Endothelial cell of umbilical vein (primary cell): ENCODE measurements at regions not wholly inside any gene's neighbourhood (a gene's known extent, or its start where the extent isn't known, plus 50 kb on each side); places are given as distances from the start of the nearest gene placed in this dataset.

ENCODE experiments used
- BruUV-seq: library from RNA; stranded (reverse); fragments of 400-500 nt; replicated peaks from 2 replicates; lab custom pipeline; 2021; lab: Mats Ljungman, UMichigan
- CTCF ChIA-PET: fragments of 300-600, 350-600 bp; sonication (Branson Sonifier 250); formaldehyde crosslinking; loops from one replicate; lab custom pipeline; 2021; ENCODE audit warnings: antibody characterized with exemption, inconsistent platforms; lab: Charles Lee
- POLR2A ChIA-PET: fragments of 300-600, 350-600 bp; sonication (Branson Sonifier 250); formaldehyde crosslinking; loops from one replicate; lab custom pipeline; 2021; ENCODE audit warnings: antibody characterized with exemption, inconsistent platforms; lab: Charles Lee
- DNase-seq: peaks from one replicate; pipeline ENCODE4 v3.0.0-alpha.2; 2011; ENCODE audit warnings: low read depth, low spot score
- FAIRE-seq: peaks from 2 replicates; lab custom pipeline; 2011; peaks lifted over from hg19 to GRCh38; lab: Jason Lieb, UNC
- H2AFZ ChIP-seq: 2 replicates; pipeline ENCODE4 v1.6.0; 2012; ENCODE audit warnings: low read depth, low read length, control low read depth, inconsistent platforms
- H3K27ac ChIP-seq: 2 replicates; pipeline ENCODE4 v1.5.1; 2011; ENCODE audit warnings: low read depth, mild to moderate bottlenecking, control low read depth, low read length, moderate library complexity; ENCODE audit not compliant: insufficient read depth
- H3K27me3 ChIP-seq, 2 experiments: 2 replicates each; pipeline versions ENCODE4 v1.6.0 to v1.6.1; 2011; ENCODE audit warnings: low read length in 2 of 2, mixed read lengths in 1 of 2; ENCODE audit not compliant: control insufficient read depth in 2 of 2, insufficient read depth in 2 of 2
- H3K36me3 ChIP-seq, 2 experiments: 2 replicates in 1 of 2; 3 replicates in 1 of 2; pipeline ENCODE4 v1.5.1; 2011; ENCODE audit warnings: low read length in 2 of 2, mild to moderate bottlenecking in 1 of 2, moderate library complexity in 1 of 2; ENCODE audit not compliant: control insufficient read depth in 2 of 2, insufficient read depth in 2 of 2; ENCODE audit errors: extremely low read depth in 1 of 2
- H3K4me1 ChIP-seq: 3 replicates; pipeline ENCODE4 v1.5.1; 2011; ENCODE audit warnings: mild to moderate bottlenecking, low read length; ENCODE audit not compliant: control insufficient read depth, insufficient read depth; ENCODE audit errors: extremely low read depth
- H3K4me2 ChIP-seq: 2 replicates; pipeline ENCODE4 v1.6.1; 2011; ENCODE audit warnings: low read length, control low read depth, mixed read lengths; ENCODE audit not compliant: insufficient read depth
- H3K4me3 ChIP-seq, 3 experiments: fragments of 200-600 bp in 1 of 3; sonication (generic), shearing (Covaris generic) in 1 of 3; replicated peaks in 1 of 3; 2 replicates each; pipeline ENCODE4 v1.5.1; 2011 to 2016; ENCODE audit warnings: control low read depth in 3 of 3, low read length in 3 of 3, mild to moderate bottlenecking in 2 of 3, inconsistent platforms in 1 of 3, low read depth in 1 of 3, moderate library complexity in 1 of 3; ENCODE audit not compliant: insufficient read depth in 1 of 3
- H3K79me2 ChIP-seq: 2 replicates; pipeline ENCODE4 v1.6.0; 2012; ENCODE audit warnings: low read length, inconsistent platforms; ENCODE audit not compliant: control insufficient read depth, insufficient read depth
- H3K9ac ChIP-seq: replicated peaks from 2 replicates; pipeline ENCODE3; 2011; ENCODE audit warnings: low read length, control low read depth; ENCODE audit not compliant: insufficient read depth; ENCODE audit errors: extremely low read depth
- H3K9me1 ChIP-seq: replicated peaks from 3 replicates; pipeline ENCODE4 v1.6.0; 2011; ENCODE audit warnings: mild to moderate bottlenecking, low read length; ENCODE audit not compliant: control insufficient read depth, insufficient read depth; ENCODE audit errors: extremely low read depth
- H3K9me3 ChIP-seq: replicated peaks from 2 replicates; pipeline ENCODE4 v1.5.1; 2012; ENCODE audit warnings: low read length, inconsistent platforms; ENCODE audit not compliant: control insufficient read depth, insufficient read depth
- H4K20me1 ChIP-seq: replicated peaks from 2 replicates; pipeline ENCODE3; 2011; ENCODE audit warnings: mild to moderate bottlenecking, low read length; ENCODE audit not compliant: control insufficient read depth, insufficient read depth; ENCODE audit errors: extremely low read depth
- EZH2 ChIP-seq: IDR thresholded peaks from 2 replicates; pipeline ENCODE4 v1.6.1; 2012; ENCODE audit warnings: borderline replicate concordance, low read depth, mild to moderate bottlenecking, moderate library complexity, low read length, inconsistent platforms; ENCODE audit not compliant: severe bottlenecking
- FOS ChIP-seq: IDR thresholded peaks from 2 replicates; pipeline ENCODE4 v1.6.1; 2011; ENCODE audit warnings: mild to moderate bottlenecking, low read length, moderate library complexity, borderline replicate concordance; ENCODE audit not compliant: insufficient read depth
- GATA2 ChIP-seq: IDR thresholded peaks from 2 replicates; pipeline ENCODE4 v1.7.0; 2011; ENCODE audit warnings: low read depth, mild to moderate bottlenecking, moderate library complexity, mixed read lengths, low read length; ENCODE audit not compliant: insufficient read length, insufficient read depth
- JUN ChIP-seq: IDR thresholded peaks from 2 replicates; pipeline ENCODE4 v1.6.1; 2011; ENCODE audit warnings: borderline replicate concordance, low read depth; ENCODE audit not compliant: insufficient read length, insufficient read depth
- MYC ChIP-seq: IDR thresholded peaks from one replicate; pipeline ENCODE4 v1.6.1; 2011; ENCODE audit warnings: mild to moderate bottlenecking, low read depth, low read length
- POLR2A ChIP-seq: IDR thresholded peaks from 2 replicates; pipeline ENCODE4 v1.6.1; 2012; ENCODE audit warnings: low read depth, mild to moderate bottlenecking, control low read depth, low read length
- POLR2AphosphoS5 ChIP-seq: IDR thresholded peaks from 2 replicates; pipeline ENCODE4 v1.6.1; 2012; ENCODE audit warnings: low read depth, mild to moderate bottlenecking, control low read depth, low read length, moderate library complexity; ENCODE audit not compliant: insufficient read depth
- dilution Hi-C: fragments of 300-500 bp; cut with MboI; formaldehyde crosslinking; loops from one replicate; pipeline ENCODE4 v1.15.0; 2019; ENCODE audit warnings: low sequenced_read_pairs; ENCODE audit not compliant: extremely low pct_ligation_motif_present
- intact Hi-C: fragments of 100-400 bp; cut with micrococcal nuclease; formaldehyde crosslinking; loops from one replicate; pipeline ENCODE4 v1.10.0; 2022
- TF ChIP-seq, protein P1 (sequence below): IDR thresholded peaks from 2 replicates; pipeline ENCODE4 v1.6.1; 2011; ENCODE audit not compliant: insufficient read depth, insufficient read length
- TF ChIP-seq, protein P2 (sequence below), 2 donors: IDR thresholded peaks; 1 replicate in 1 of 2; 2 replicates in 1 of 2; pipeline ENCODE4 v1.5.1; 2011; ENCODE audit warnings: low read length in 2 of 2, mild to moderate bottlenecking in 2 of 2, moderate library complexity in 2 of 2, control low read depth in 1 of 2, inconsistent platforms in 1 of 2, low read depth in 1 of 2; ENCODE audit not compliant: insufficient read depth in 1 of 2; ENCODE audit errors: extremely low read depth in 1 of 2

DNA sequence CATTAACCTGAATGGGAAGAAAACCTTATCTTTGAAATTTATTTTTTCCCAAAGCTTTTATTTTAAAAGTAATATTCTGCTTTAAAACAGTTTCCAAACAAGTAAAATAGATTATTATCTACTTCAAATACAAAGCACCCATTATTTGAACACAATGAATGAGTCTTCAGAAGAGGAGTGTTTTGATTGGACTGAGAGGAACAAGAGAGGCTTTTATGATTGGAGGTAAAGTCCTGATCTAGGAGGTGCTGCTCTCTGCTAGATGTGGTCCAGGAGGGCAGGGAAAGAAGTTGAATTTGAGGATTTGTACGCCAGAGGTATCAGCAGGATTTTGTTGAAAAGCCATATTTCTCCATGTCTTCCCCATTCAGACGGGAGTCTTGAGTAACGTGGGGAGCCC lies 900.7 kb downstream of the SOCS6 start:
- Histone ChIP-seq H3K27ac (no peak overlapping the region), H3K9me3 (no peaks in the 10 kb centered on the region), H4K20me1 (no peaks in the 10 kb centered on the region), H3K27me3 (no peaks in the 10 kb centered on the region), H3K9me1 (no peaks in the 10 kb centered on the region), H3K4me3 (no peak overlapping the region), H2AFZ (no peak overlapping the region), H3K79me2 (no peaks in the 10 kb centered on the region), H3K4me2 (no peak overlapping the region), H3K36me3 (no peaks in the 10 kb centered on the region), H3K4me1 (no peaks in the 10 kb centered on the region), H3K9ac (no peak overlapping the region)
- ChIA-PET POLR2A (no interaction called here), CTCF (no interaction called here)
- no TSS peak for BruUV-seq
- intact Hi-C loops (no loop called here), dilution Hi-C loops (no loop called here)
- TF ChIP-seq POLR2A: no peak
- TF ChIP-seq GATA2: no peak
- no peak for TF ChIP-seq FOS
- TF ChIP-seq POLR2AphosphoS5: no peak
- no peak for TF ChIP-seq JUN
- TF ChIP-seq, protein P1, sequence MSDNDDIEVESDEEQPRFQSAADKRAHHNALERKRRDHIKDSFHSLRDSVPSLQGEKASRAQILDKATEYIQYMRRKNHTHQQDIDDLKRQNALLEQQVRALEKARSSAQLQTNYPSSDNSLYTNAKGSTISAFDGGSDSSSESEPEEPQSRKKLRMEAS: no peak
- no peak for TF ChIP-seq MYC
- TF ChIP-seq, protein P2, sequence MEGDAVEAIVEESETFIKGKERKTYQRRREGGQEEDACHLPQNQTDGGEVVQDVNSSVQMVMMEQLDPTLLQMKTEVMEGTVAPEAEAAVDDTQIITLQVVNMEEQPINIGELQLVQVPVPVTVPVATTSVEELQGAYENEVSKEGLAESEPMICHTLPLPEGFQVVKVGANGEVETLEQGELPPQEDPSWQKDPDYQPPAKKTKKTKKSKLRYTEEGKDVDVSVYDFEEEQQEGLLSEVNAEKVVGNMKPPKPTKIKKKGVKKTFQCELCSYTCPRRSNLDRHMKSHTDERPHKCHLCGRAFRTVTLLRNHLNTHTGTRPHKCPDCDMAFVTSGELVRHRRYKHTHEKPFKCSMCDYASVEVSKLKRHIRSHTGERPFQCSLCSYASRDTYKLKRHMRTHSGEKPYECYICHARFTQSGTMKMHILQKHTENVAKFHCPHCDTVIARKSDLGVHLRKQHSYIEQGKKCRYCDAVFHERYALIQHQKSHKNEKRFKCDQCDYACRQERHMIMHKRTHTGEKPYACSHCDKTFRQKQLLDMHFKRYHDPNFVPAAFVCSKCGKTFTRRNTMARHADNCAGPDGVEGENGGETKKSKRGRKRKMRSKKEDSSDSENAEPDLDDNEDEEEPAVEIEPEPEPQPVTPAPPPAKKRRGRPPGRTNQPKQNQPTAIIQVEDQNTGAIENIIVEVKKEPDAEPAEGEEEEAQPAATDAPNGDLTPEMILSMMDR (IDR thresholded peaks at IDR 0.05; ENCODE audit: extremely low read depth in 1 of 2, insufficient read depth in 1 of 2, low read depth in 1 of 2, low read length in 2 of 2): no peak
- no peak for TF ChIP-seq EZH2
- FAIRE-seq (no peak), DNase-seq (no peak)
